ENCODE measurements at regions not wholly inside any gene's neighbourhood (a gene's known extent, or its start where the extent isn't known, plus 50 kb on each side); places are given as distances from the start of the nearest gene placed in this dataset.

- H2AFZ ChIP-seq: no peak overlapping the region
- no peak for DNase-seq
- no peaks in the 10 kb centered on the region for H3K27me3 ChIP-seq (replicated peaks; ENCODE audit: insufficient read depth)
- 51 to 52% methylated on average over 3 of the region's 3 CpGs for WGBS, 2 experiments (ENCODE audit: low coverage in 1 of 2, low lambda C conversion rate in 2 of 2, missing lambda C conversion rate in 2 of 2)
- in situ Hi-C loops (cut with MboI): no loop called here
- no peak overlapping the region for H3K9ac ChIP-seq
- no peak overlapping the region for H3K27ac ChIP-seq
- no peaks in the 10 kb centered on the region for H4K20me1 ChIP-seq (ENCODE audit: insufficient read depth)
- no peaks in the 10 kb centered on the region for H3K4me1 ChIP-seq (ENCODE audit: insufficient read depth)
- no peaks in the 10 kb centered on the region for H3K79me2 ChIP-seq (ENCODE audit: insufficient read depth)
- H3K36me3 ChIP-seq (ENCODE audit: low read depth): no peaks in the 10 kb centered on the region
- TF ChIP-seq EZH2phosphoT487 (IDR thresholded peaks at IDR 0.05; ENCODE audit: insufficient read depth, low read depth) (no peak), EZH2 (IDR thresholded peaks at IDR 0.05; ENCODE audit: insufficient read depth, poor library complexity, severe bottlenecking) (no peak)
- no peaks in the 10 kb centered on the region for H3K9me3 ChIP-seq (ENCODE audit: low read depth)
- no peaks in the 10 kb centered on the region for H3F3A ChIP-seq (ENCODE audit: insufficient read depth)
- H3K4me2 ChIP-seq (ENCODE audit: unreplicated experiment): no peak overlapping the region
- no peak overlapping the region for H3K4me3 ChIP-seq
- no peaks in the 10 kb centered on the region for H3K9me2 ChIP-seq (ENCODE audit: insufficient read depth)
Measured at GRCh38 chr6:160858886-160859285, 132.7 kb upstream of the MAP3K4 start.

DNA sequence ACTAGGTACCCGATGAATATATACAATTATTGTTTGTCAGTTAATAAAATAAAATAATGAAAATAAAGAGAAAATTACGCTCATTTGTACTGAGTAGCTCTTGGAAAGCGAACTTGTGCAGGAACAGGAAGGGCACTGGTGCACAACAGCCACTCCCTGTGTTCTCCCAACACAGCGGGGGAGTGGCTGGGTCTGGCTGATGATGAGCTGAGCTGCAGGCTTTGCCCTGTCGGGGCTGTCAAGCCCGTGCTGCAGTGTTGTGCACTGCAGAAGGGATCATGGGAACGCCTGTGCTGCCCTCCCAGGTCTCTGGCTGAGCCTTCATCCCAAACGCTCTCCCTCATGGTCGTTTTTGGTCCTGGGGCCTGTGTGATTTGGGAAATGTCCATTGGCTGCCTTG, 131.7 kb upstream of the MAP3K4 start:
- Histone ChIP-seq H3F3A (ENCODE audit: insufficient read depth) (no peaks in the 10 kb centered on the region), H3K9me3 (ENCODE audit: low read depth) (no peaks in the 10 kb centered on the region), H3K9ac (no peak overlapping the region), H3K79me2 (ENCODE audit: insufficient read depth) (no peaks in the 10 kb centered on the region), H3K4me1 (ENCODE audit: insufficient read depth) (no peaks in the 10 kb centered on the region), H2AFZ (no peak overlapping the region), H4K20me1 (ENCODE audit: insufficient read depth) (no peaks in the 10 kb centered on the region), H3K36me3 (ENCODE audit: low read depth) (no peaks in the 10 kb centered on the region), H3K27me3 (replicated peaks; ENCODE audit: insufficient read depth) (no peaks in the 10 kb centered on the region), H3K27ac (no peak overlapping the region), H3K4me3 (no peak overlapping the region), H3K4me2 (ENCODE audit: unreplicated experiment) (no peak overlapping the region), H3K9me2 (ENCODE audit: insufficient read depth) (no peaks in the 10 kb centered on the region)
- no peak for TF ChIP-seq EZH2phosphoT487 (IDR thresholded peaks at IDR 0.05; ENCODE audit: insufficient read depth, low read depth)
- no peak for TF ChIP-seq EZH2 (IDR thresholded peaks at IDR 0.05; ENCODE audit: insufficient read depth, poor library complexity, severe bottlenecking)
- no peak for DNase-seq
- in situ Hi-C loops (cut with MboI): no loop called here
- WGBS, 2 experiments (ENCODE audit: low coverage in 1 of 2, low lambda C conversion rate in 2 of 2, missing lambda C conversion rate in 2 of 2): 41% methylated on average over 9 of the region's 9 CpGs

DNA sequence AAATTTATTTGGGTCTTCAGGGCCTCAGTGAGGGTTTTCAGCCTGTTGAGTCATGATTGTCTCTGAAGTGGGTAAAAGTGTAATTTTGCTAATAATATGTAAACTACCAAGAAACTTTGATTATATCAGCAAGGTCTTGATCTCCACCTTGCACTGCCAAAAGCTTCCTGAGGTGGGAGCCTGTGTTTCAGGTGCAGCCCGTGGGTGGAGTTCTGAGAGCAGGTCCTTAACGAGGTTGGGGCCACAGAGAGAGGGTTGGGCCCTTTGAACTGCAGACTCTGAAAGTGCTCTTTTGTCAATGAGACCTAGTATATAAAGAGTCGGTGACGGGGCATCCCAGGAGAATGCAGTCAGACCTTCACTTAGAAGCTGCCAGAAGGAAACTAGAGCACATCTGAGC, 129.7 kb upstream of the MAP3K4 start:
- H3K4me3 ChIP-seq: no peak overlapping the region
- H3F3A ChIP-seq (ENCODE audit: insufficient read depth): no peaks in the 10 kb centered on the region
- no peaks in the 10 kb centered on the region for H3K4me1 ChIP-seq (ENCODE audit: insufficient read depth)
- no peaks in the 10 kb centered on the region for H4K20me1 ChIP-seq (ENCODE audit: insufficient read depth)
- no peak overlapping the region for H3K27ac ChIP-seq
- no peak overlapping the region for H3K4me2 ChIP-seq (ENCODE audit: unreplicated experiment)
- H3K9ac ChIP-seq: no peak overlapping the region
- no peaks in the 10 kb centered on the region for H3K9me3 ChIP-seq (ENCODE audit: low read depth)
- 0 out of 2 replicates have a peak, but pooled peaks cover 7% of the 10 kb centered on the region for H3K27me3 ChIP-seq (replicated peaks; ENCODE audit: insufficient read depth)
- no peak overlapping the region for H2AFZ ChIP-seq
- in situ Hi-C loops (cut with MboI): no loop called here
- H3K79me2 ChIP-seq (ENCODE audit: insufficient read depth): no peaks in the 10 kb centered on the region
- H3K36me3 ChIP-seq (ENCODE audit: low read depth): no peaks in the 10 kb centered on the region
- DNase-seq: no peak
- TF ChIP-seq EZH2 (IDR thresholded peaks at IDR 0.05; ENCODE audit: insufficient read depth, poor library complexity, severe bottlenecking) (no peak), EZH2phosphoT487 (IDR thresholded peaks at IDR 0.05; ENCODE audit: insufficient read depth, low read depth) (no peak)
- 25 to 40% methylated on average over 4 of the region's 4 CpGs for WGBS, 2 experiments (ENCODE audit: low coverage in 1 of 2, low lambda C conversion rate in 2 of 2, missing lambda C conversion rate in 2 of 2)
- no peaks in the 10 kb centered on the region for H3K9me2 ChIP-seq (ENCODE audit: insufficient read depth)

DNA sequence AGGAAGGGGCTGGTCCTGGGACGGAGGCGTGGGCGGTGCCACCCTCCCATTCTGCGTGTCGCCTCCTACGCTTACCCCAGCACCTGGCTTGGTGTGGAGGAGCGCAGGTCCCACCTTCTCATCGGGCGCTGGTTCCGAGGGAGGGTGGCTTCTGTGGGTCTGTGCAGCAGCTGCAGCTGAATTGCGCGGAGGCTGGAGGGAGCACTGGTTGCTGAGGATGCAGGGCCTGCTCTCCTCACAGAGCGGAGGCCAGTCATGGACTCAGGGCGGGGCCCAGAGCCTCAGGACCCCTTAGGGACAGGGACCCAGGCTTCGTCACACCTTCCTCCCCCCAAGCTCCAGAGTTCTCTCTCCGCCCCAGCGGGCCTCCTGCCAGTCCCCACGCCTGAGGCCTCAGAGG, 127.8 kb upstream of the MAP3K4 start:
- no peaks in the 10 kb centered on the region for H3F3A ChIP-seq (ENCODE audit: insufficient read depth)
- WGBS, 2 experiments (ENCODE audit: low coverage in 1 of 2, low lambda C conversion rate in 2 of 2, missing lambda C conversion rate in 2 of 2): 70 to 80% methylated on average over 15 to 18 of the region's 18 CpGs
- no peak overlapping the region for H3K27ac ChIP-seq
- no peaks in the 10 kb centered on the region for H3K9me2 ChIP-seq (ENCODE audit: insufficient read depth)
- no peaks in the 10 kb centered on the region for H4K20me1 ChIP-seq (ENCODE audit: insufficient read depth)
- H3K4me3 ChIP-seq: no peak overlapping the region
- H3K4me2 ChIP-seq (ENCODE audit: unreplicated experiment): no peak overlapping the region
- TF ChIP-seq EZH2 (IDR thresholded peaks at IDR 0.05; ENCODE audit: insufficient read depth, poor library complexity, severe bottlenecking) (no peak), EZH2phosphoT487 (IDR thresholded peaks at IDR 0.05; ENCODE audit: insufficient read depth, low read depth) (no peak)
- H3K9me3 ChIP-seq (ENCODE audit: low read depth): no peaks in the 10 kb centered on the region
- in situ Hi-C loops (cut with MboI): no loop called here
- H3K4me1 ChIP-seq (ENCODE audit: insufficient read depth): no peaks in the 10 kb centered on the region
- H3K36me3 ChIP-seq (ENCODE audit: low read depth): no peaks in the 10 kb centered on the region
- no peak for DNase-seq
- 0 out of 2 replicates have a peak, but pooled peaks cover 7% of the 10 kb centered on the region for H3K27me3 ChIP-seq (replicated peaks; ENCODE audit: insufficient read depth)
- H2AFZ ChIP-seq: no peak overlapping the region
- H3K79me2 ChIP-seq (ENCODE audit: insufficient read depth): no peaks in the 10 kb centered on the region
- no peak overlapping the region for H3K9ac ChIP-seq

DNA sequence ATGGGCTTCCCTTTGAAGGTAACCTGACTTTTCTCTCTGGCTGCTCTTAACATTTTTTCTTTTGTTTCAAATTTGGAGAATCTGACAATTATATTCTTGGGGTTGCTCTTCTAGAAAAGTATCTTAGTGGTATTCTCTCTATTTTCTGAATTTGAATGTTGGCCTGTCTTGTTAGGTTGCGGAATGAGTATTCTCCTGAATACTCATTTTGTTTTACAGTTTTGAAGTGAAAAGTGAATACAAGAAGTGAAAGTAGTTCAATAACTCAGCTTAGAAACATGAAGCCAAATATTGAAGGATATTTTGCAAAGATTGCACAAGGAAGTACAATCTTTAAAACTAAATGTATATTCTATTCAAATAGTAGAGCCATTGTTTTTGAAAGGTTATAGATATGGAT, 120.2 kb upstream of the MAP3K4 start:
- Histone ChIP-seq H3K36me3 (ENCODE audit: low read depth) (no peaks in the 10 kb centered on the region), H3F3A (ENCODE audit: insufficient read depth) (no peaks in the 10 kb centered on the region), H3K9me3 (ENCODE audit: low read depth) (no peaks in the 10 kb centered on the region), H3K9ac (no peak overlapping the region), H3K79me2 (ENCODE audit: insufficient read depth) (no peaks in the 10 kb centered on the region), H3K9me2 (ENCODE audit: insufficient read depth) (no peaks in the 10 kb centered on the region), H3K4me3 (no peak overlapping the region), H3K4me1 (ENCODE audit: insufficient read depth) (no peaks in the 10 kb centered on the region), H2AFZ (no peak overlapping the region), H3K27me3 (replicated peaks; ENCODE audit: insufficient read depth) (no peaks in the 10 kb centered on the region), H4K20me1 (ENCODE audit: insufficient read depth) (no peaks in the 10 kb centered on the region), H3K27ac (no peak overlapping the region), H3K4me2 (ENCODE audit: unreplicated experiment) (no peak overlapping the region)
- no peak for DNase-seq
- in situ Hi-C loops (cut with MboI): no loop called here
- TF ChIP-seq EZH2 (IDR thresholded peaks at IDR 0.05; ENCODE audit: insufficient read depth, poor library complexity, severe bottlenecking): no peak
- no peak for TF ChIP-seq EZH2phosphoT487 (IDR thresholded peaks at IDR 0.05; ENCODE audit: insufficient read depth, low read depth)
- 52 to 72% methylated on average over 1 of the region's 1 CpG for WGBS, 2 experiments (ENCODE audit: low coverage in 1 of 2, low lambda C conversion rate in 2 of 2, missing lambda C conversion rate in 2 of 2)
